ENCODE measurements at regions not wholly inside any gene's neighbourhood (a gene's known extent, or its start where the extent isn't known, plus 50 kb on each side); places are given as distances from the start of the nearest gene placed in this dataset.
A peak's percentile ranks its signal among the peaks of the same experiment; 100 is the strongest.

GRCh38 chrX:56025872-56026571 is 206.1 kb upstream of the KLF8 start:
- H3K4me2 ChIP-seq (ENCODE audit: low read length): no peak overlapping the region
- peaks cover 5% of the 10 kb centered on the region for H3K79me2 ChIP-seq (ENCODE audit: control insufficient read depth, insufficient read depth, low read length, poor library complexity)
- H2BK5ac ChIP-seq (ENCODE audit: low read depth, low read length, poor library complexity): no peak overlapping the region
- no peak overlapping the region for H2BK120ac ChIP-seq (ENCODE audit: insufficient read depth, low read length, poor library complexity)
- no peak overlapping the region for H4K12ac ChIP-seq (ENCODE audit: low read depth, low read length)
- H3K9me3 ChIP-seq (ENCODE audit: insufficient read depth, low read depth, low read length): no peaks in the 10 kb centered on the region
- H2AK5ac ChIP-seq (ENCODE audit: low read length): no peak overlapping the region
- no peak overlapping the region for H3K18ac ChIP-seq (ENCODE audit: low read length)
- H3K79me1 ChIP-seq (ENCODE audit: low read length): peaks cover 14% of the 10 kb centered on the region
- no peak overlapping the region for H2AFZ ChIP-seq (ENCODE audit: insufficient read depth, low read length, poor library complexity)
- peak; percentile 17 to 39 for DNase-seq
- no peak overlapping the region for H3K4me3 ChIP-seq (ENCODE audit: low read depth, low read length)
- H3K4me1 ChIP-seq (ENCODE audit: control insufficient read depth in 1 of 2, insufficient read depth in 2 of 2, low read length in 2 of 2): peaks cover 7 to 10% of the 10 kb centered on the region in 2 experiments
- no peaks in the 10 kb centered on the region for H3K27me3 ChIP-seq (ENCODE audit: insufficient read depth, low read length)
- no peak overlapping the region for H3K23ac ChIP-seq (ENCODE audit: low read length)
- no peak overlapping the region for H3K4ac ChIP-seq (ENCODE audit: low read depth, low read length)
- H2BK12ac ChIP-seq (ENCODE audit: low read length): no peak overlapping the region
- H3K27ac ChIP-seq (ENCODE audit: low read depth, low read length): peak overlapping the region; percentile 14
- peaks cover 8 to 9% of the 10 kb centered on the region in 2 experiments for H3K36me3 ChIP-seq (ENCODE audit: control insufficient read depth in 1 of 2, insufficient read depth in 2 of 2, low read length in 2 of 2)
- H3K14ac ChIP-seq (ENCODE audit: low read length): peak overlapping the region; percentile 44
- H4K8ac ChIP-seq (ENCODE audit: low read depth, low read length): peak overlapping the region; percentile 28
- H3K9ac ChIP-seq (ENCODE audit: low read length): no peak overlapping the region
- peak overlapping the region; percentile 24 for H4K91ac ChIP-seq (ENCODE audit: low read depth, low read length)
- no CpG with 5 or more reads among the region's 11 CpGs for WGBS (ENCODE audit: extremely low coverage, insufficient coverage, insufficient read length)

GRCh38 chrX:56026815-56027214 is 205.3 kb upstream of the KLF8 start:
- H3K4me3 ChIP-seq (ENCODE audit: low read depth, low read length): no peak overlapping the region
- H2BK5ac ChIP-seq (ENCODE audit: low read depth, low read length, poor library complexity): no peak overlapping the region
- H3K4me2 ChIP-seq (ENCODE audit: low read length): no peak overlapping the region
- no CpG with 5 or more reads among the region's 4 CpGs for WGBS (ENCODE audit: extremely low coverage, insufficient coverage, insufficient read length)
- no peaks in the 10 kb centered on the region for H3K9me3 ChIP-seq (ENCODE audit: insufficient read depth, low read depth, low read length)
- no peak overlapping the region for H2AFZ ChIP-seq (ENCODE audit: insufficient read depth, low read length, poor library complexity)
- H4K8ac ChIP-seq (ENCODE audit: low read depth, low read length): no peak overlapping the region
- H2AK5ac ChIP-seq (ENCODE audit: low read length): no peak overlapping the region
- no peak overlapping the region for H3K9ac ChIP-seq (ENCODE audit: low read length)
- no peak overlapping the region for H3K18ac ChIP-seq (ENCODE audit: low read length)
- H3K23ac ChIP-seq (ENCODE audit: low read length): no peak overlapping the region
- no peaks in the 10 kb centered on the region for H3K27me3 ChIP-seq (ENCODE audit: insufficient read depth, low read length)
- no peak overlapping the region for H3K14ac ChIP-seq (ENCODE audit: low read length)
- no peak overlapping the region for H2BK12ac ChIP-seq (ENCODE audit: low read length)
- peaks cover 7 to 10% of the 10 kb centered on the region in 2 experiments for H3K4me1 ChIP-seq (ENCODE audit: control insufficient read depth in 1 of 2, insufficient read depth in 2 of 2, low read length in 2 of 2)
- H3K36me3 ChIP-seq (ENCODE audit: control insufficient read depth in 1 of 2, insufficient read depth in 2 of 2, low read length in 2 of 2): peaks cover 8 to 9% of the 10 kb centered on the region in 2 experiments
- no peak overlapping the region for H2BK120ac ChIP-seq (ENCODE audit: insufficient read depth, low read length, poor library complexity)
- H3K79me1 ChIP-seq (ENCODE audit: low read length): peaks cover 20% of the 10 kb centered on the region
- peaks cover 7% of the 10 kb centered on the region for H3K79me2 ChIP-seq (ENCODE audit: control insufficient read depth, insufficient read depth, low read length, poor library complexity)
- no peak overlapping the region for H4K12ac ChIP-seq (ENCODE audit: low read depth, low read length)
- H3K27ac ChIP-seq (ENCODE audit: low read depth, low read length): no peak overlapping the region
- DNase-seq: peak; percentile 6 to 63
- no peak overlapping the region for H3K4ac ChIP-seq (ENCODE audit: low read depth, low read length)
- no peak overlapping the region for H4K91ac ChIP-seq (ENCODE audit: low read depth, low read length)

GRCh38 chrX:56029188-56029587 is 203.0 kb upstream of the KLF8 start:
- Histone ChIP-seq H3K9ac (ENCODE audit: low read length) (no peak overlapping the region), H3K79me2 (ENCODE audit: control insufficient read depth, insufficient read depth, low read length, poor library complexity) (peaks cover 7% of the 10 kb centered on the region), H2BK120ac (ENCODE audit: insufficient read depth, low read length, poor library complexity) (no peak overlapping the region), H2AFZ (ENCODE audit: insufficient read depth, low read length, poor library complexity) (no peak overlapping the region), H3K27me3 (ENCODE audit: insufficient read depth, low read length) (no peaks in the 10 kb centered on the region), H3K9me3 (ENCODE audit: insufficient read depth, low read depth, low read length) (no peaks in the 10 kb centered on the region), H3K4ac (ENCODE audit: low read depth, low read length) (no peak overlapping the region), H4K8ac (ENCODE audit: low read depth, low read length) (peak overlapping the region; percentile 34), H3K18ac (ENCODE audit: low read length) (no peak overlapping the region), H2AK5ac (ENCODE audit: low read length) (no peak overlapping the region), H3K14ac (ENCODE audit: low read length) (peak overlapping the region; percentile 25), H3K36me3 (ENCODE audit: control insufficient read depth in 1 of 2, insufficient read depth in 2 of 2, low read length in 2 of 2) (peaks cover 8 to 9% of the 10 kb centered on the region in 2 experiments), H3K27ac (ENCODE audit: low read depth, low read length) (peak overlapping the region; percentile 82), H2BK5ac (ENCODE audit: low read depth, low read length, poor library complexity) (peak overlapping the region; percentile 59), H3K23ac (ENCODE audit: low read length) (no peak overlapping the region), H3K4me3 (ENCODE audit: low read depth, low read length) (no peak overlapping the region), H2BK12ac (ENCODE audit: low read length) (no peak overlapping the region), H3K4me2 (ENCODE audit: low read length) (peak overlapping the region; percentile 39), H4K91ac (ENCODE audit: low read depth, low read length) (peak overlapping the region; percentile 64), H3K4me1 (ENCODE audit: control insufficient read depth in 1 of 2, insufficient read depth in 2 of 2, low read length in 2 of 2) (peaks cover 7 to 10% of the 10 kb centered on the region in 2 experiments), H4K12ac (ENCODE audit: low read depth, low read length) (no peak overlapping the region), H3K79me1 (ENCODE audit: low read length) (peaks cover 19% of the 10 kb centered on the region)
- peak; percentile 13 to 52 for DNase-seq
- no CpG with 5 or more reads among the region's 5 CpGs for WGBS (ENCODE audit: extremely low coverage, insufficient coverage, insufficient read length)

GRCh38 chrX:56029691-56030090 is 202.5 kb upstream of the KLF8 start:
- H3K9ac ChIP-seq (ENCODE audit: low read length): no peak overlapping the region
- DNase-seq: peak; percentile 63 to 83
- no peak overlapping the region for H4K12ac ChIP-seq (ENCODE audit: low read depth, low read length)
- no CpG with 5 or more reads among the region's 8 CpGs for WGBS (ENCODE audit: extremely low coverage, insufficient coverage, insufficient read length)
- no peak overlapping the region for H2AFZ ChIP-seq (ENCODE audit: insufficient read depth, low read length, poor library complexity)
- no peaks in the 10 kb centered on the region for H3K9me3 ChIP-seq (ENCODE audit: insufficient read depth, low read depth, low read length)
- no peak overlapping the region for H2BK12ac ChIP-seq (ENCODE audit: low read length)
- H3K4me2 ChIP-seq (ENCODE audit: low read length): peak overlapping the region; percentile 39
- H2AK5ac ChIP-seq (ENCODE audit: low read length): no peak overlapping the region
- H3K23ac ChIP-seq (ENCODE audit: low read length): no peak overlapping the region
- H3K4me3 ChIP-seq (ENCODE audit: low read depth, low read length): no peak overlapping the region
- peaks cover 7 to 10% of the 10 kb centered on the region in 2 experiments for H3K4me1 ChIP-seq (ENCODE audit: control insufficient read depth in 1 of 2, insufficient read depth in 2 of 2, low read length in 2 of 2)
- H4K91ac ChIP-seq (ENCODE audit: low read depth, low read length): peak overlapping the region; percentile 70
- peaks cover 6 to 9% of the 10 kb centered on the region in 2 experiments for H3K36me3 ChIP-seq (ENCODE audit: control insufficient read depth in 1 of 2, insufficient read depth in 2 of 2, low read length in 2 of 2)
- peaks cover 7% of the 10 kb centered on the region for H3K79me2 ChIP-seq (ENCODE audit: control insufficient read depth, insufficient read depth, low read length, poor library complexity)
- no peaks in the 10 kb centered on the region for H3K27me3 ChIP-seq (ENCODE audit: insufficient read depth, low read length)
- peak overlapping the region; percentile 11 for H3K14ac ChIP-seq (ENCODE audit: low read length)
- H2BK120ac ChIP-seq (ENCODE audit: insufficient read depth, low read length, poor library complexity): no peak overlapping the region
- peaks cover 18% of the 10 kb centered on the region for H3K79me1 ChIP-seq (ENCODE audit: low read length)
- no peak overlapping the region for H2BK5ac ChIP-seq (ENCODE audit: low read depth, low read length, poor library complexity)
- peak overlapping the region; percentile 82 for H3K27ac ChIP-seq (ENCODE audit: low read depth, low read length)
- H3K4ac ChIP-seq (ENCODE audit: low read depth, low read length): no peak overlapping the region
- H4K8ac ChIP-seq (ENCODE audit: low read depth, low read length): no peak overlapping the region
- H3K18ac ChIP-seq (ENCODE audit: low read length): no peak overlapping the region

Data from trophoblast cell (in vitro differentiated cells and primary cell).